Fibroblast of skin of back (primary cell): ENCODE measurements at regions not wholly inside any gene's neighbourhood (a gene's known extent, or its start where the extent isn't known, plus 50 kb on each side); places are given as distances from the start of the nearest gene placed in this dataset.

Experiments used
- DNase-seq: peaks from one replicate; pipeline ENCODE4 v3.0.0-alpha.2; 2013

- no peak for DNase-seq
These were observed 138.7 kb upstream of the BACH2 start for GRCh38 chr6:90435207-90435899.

GRCh38 chr6:90434094-90434493, 137.5 kb upstream of the BACH2 start:
- DNase-seq: no peak

GRCh38 chr6:90432937-90433336, 136.3 kb upstream of the BACH2 start:
- DNase-seq: no peak

- no peak for DNase-seq
These were observed 135.6 kb upstream of the BACH2 start for GRCh38 chr6:90432041-90432775.

- peak; percentile 45 for DNase-seq
These were observed 134.9 kb upstream of the BACH2 start for GRCh38 chr6:90431576-90431975.

GRCh38 chr6:90429713-90430112, 133.1 kb upstream of the BACH2 start:
- no peak for DNase-seq

GRCh38 chr6:90428514-90428913, 131.9 kb upstream of the BACH2 start:
- peak; percentile 23 for DNase-seq

GRCh38 chr6:90425161-90425641, 128.6 kb upstream of the BACH2 start:
- no peak for DNase-seq

- DNase-seq: no peak
These were observed 127.9 kb upstream of the BACH2 start for GRCh38 chr6:90424580-90424979.

- DNase-seq: no peak
These were observed 125.0 kb upstream of the BACH2 start for GRCh38 chr6:90421666-90422065.

GRCh38 chr6:90420500-90420899, 123.9 kb upstream of the BACH2 start:
- no peak for DNase-seq

- DNase-seq: no peak
These were observed 120.7 kb upstream of the BACH2 start for GRCh38 chr6:90417385-90417784.

GRCh38 chr6:90416322-90416721, 119.7 kb upstream of the BACH2 start:
- no peak for DNase-seq

- no peak for DNase-seq
These were observed 118.5 kb upstream of the BACH2 start for GRCh38 chr6:90415178-90415577.

GRCh38 chr6:90414352-90414751, 117.7 kb upstream of the BACH2 start:
- no peak for DNase-seq

- no peak for DNase-seq
These were observed 117.2 kb upstream of the BACH2 start for GRCh38 chr6:90413867-90414266.

- no peak for DNase-seq
These were observed 116.8 kb upstream of the BACH2 start for GRCh38 chr6:90413396-90413795.

GRCh38 chr6:90412538-90413369, 116.1 kb upstream of the BACH2 start:
- no peak for DNase-seq

GRCh38 chr6:90411292-90411781, 114.7 kb upstream of the BACH2 start:
- no peak for DNase-seq

- no peak for DNase-seq
These were observed 113.1 kb upstream of the BACH2 start for GRCh38 chr6:90409700-90410099.

GRCh38 chr6:90406957-90407356, 110.3 kb upstream of the BACH2 start:
- DNase-seq: peak; percentile 23

GRCh38 chr6:90406142-90406794, 109.6 kb upstream of the BACH2 start:
- peak; percentile 77 for DNase-seq
